Loucy (cell line): ENCODE measurements at regions not wholly inside any gene's neighbourhood (a gene's known extent, or its start where the extent isn't known, plus 50 kb on each side); places are given as distances from the start of the nearest gene placed in this dataset.

Experiments used
- H2AFZ ChIP-seq: fragments of 200-600 bp; sonication (generic); 2 replicates; pipeline ENCODE4 v1.6.0; 2016; ENCODE audit warnings: antibody characterized with exemption, mild to moderate bottlenecking, low read length, moderate library complexity
- H3F3A ChIP-seq: fragments of 200-600 bp; 2 replicates; pipeline ENCODE4 v1.6.0; 2016; ENCODE audit warnings: antibody characterized with exemption, low read depth, mild to moderate bottlenecking
- H3K27me3 ChIP-seq: fragments of 200-600 bp; sonication (generic); 2 replicates; pipeline ENCODE4 v1.6.1; 2014; ENCODE audit warnings: low read length, mild to moderate bottlenecking; ENCODE audit not compliant: insufficient read depth, poor library complexity, severe bottlenecking
- H3K36me3 ChIP-seq: fragments of 200-600 bp; sonication (generic); 2 replicates; pipeline ENCODE4 v1.6.1; 2016; ENCODE audit warnings: low read length; ENCODE audit not compliant: insufficient read depth
- H3K4me1 ChIP-seq: fragments of 200-600 bp; sonication (generic); 2 replicates; pipeline ENCODE4 v1.5.1; 2014; ENCODE audit warnings: low read length, mild to moderate bottlenecking; ENCODE audit not compliant: insufficient read depth, poor library complexity, severe bottlenecking
- H3K4me2 ChIP-seq: fragments of 200-600 bp; sonication (generic); 2 replicates; pipeline ENCODE4 v1.6.0; 2014; ENCODE audit warnings: antibody characterized with exemption, low read length, low read depth, mild to moderate bottlenecking; ENCODE audit not compliant: poor library complexity, severe bottlenecking
- H3K4me3 ChIP-seq: fragments of 200-600 bp; sonication (generic); 2 replicates; pipeline ENCODE4 v1.5.1; 2014; ENCODE audit warnings: low read length, mild to moderate bottlenecking, mixed read lengths; ENCODE audit not compliant: poor library complexity, severe bottlenecking
- H3K79me2 ChIP-seq: fragments of 200-600 bp; sonication (generic); 2 replicates; pipeline ENCODE4 v1.6.1; 2014; ENCODE audit warnings: low read length; ENCODE audit not compliant: insufficient read depth
- H3K9ac ChIP-seq: fragments of 200-600 bp; sonication (generic); 2 replicates; pipeline ENCODE4 v1.6.0; 2014; ENCODE audit warnings: mild to moderate bottlenecking, low read depth, low read length, moderate library complexity; ENCODE audit not compliant: poor library complexity, severe bottlenecking
- H3K9me2 ChIP-seq: fragments of 200-600 bp; sonication (generic); replicated peaks from 2 replicates; pipeline ENCODE4 v1.6.1; 2016; ENCODE audit warnings: low read depth, low read length, mixed read lengths
- H3K9me3 ChIP-seq: fragments of 200-600 bp; sonication (generic); 2 replicates; pipeline ENCODE4 v1.6.1; 2014; ENCODE audit warnings: mild to moderate bottlenecking, antibody characterized with exemption, low read length, low read depth; ENCODE audit not compliant: insufficient read depth
- H4K20me1 ChIP-seq: fragments of 200-600 bp; sonication (generic); 2 replicates; pipeline ENCODE4 v1.6.0; 2014; ENCODE audit warnings: antibody characterized with exemption, low read length, mild to moderate bottlenecking; ENCODE audit not compliant: insufficient read depth, poor library complexity, severe bottlenecking
- CTCF ChIP-seq: fragments of 200-600 bp; sonication (generic); conservative IDR thresholded peaks from 2 replicates; pipeline ENCODE4 v1.5.1; 2014; ENCODE audit warnings: mild to moderate bottlenecking, antibody characterized with exemption, low read length
- EZH2phosphoT487 ChIP-seq: fragments of 200-600 bp; IDR thresholded peaks from 2 replicates; pipeline ENCODE4 v1.6.1; 2018; ENCODE audit warnings: antibody characterized with exemption, mild to moderate bottlenecking, moderate library complexity, borderline replicate concordance

- H2AFZ ChIP-seq = no peak overlapping the region
- H3K9me3 ChIP-seq = no peaks in the 10 kb centered on the region
- TF ChIP-seq EZH2phosphoT487 = no peak
- no peak overlapping the region for H3K4me3 ChIP-seq
- H3K36me3 ChIP-seq = no peaks in the 10 kb centered on the region
- no peaks in the 10 kb centered on the region for H4K20me1 ChIP-seq
- no peaks in the 10 kb centered on the region for H3F3A ChIP-seq
- no peaks in the 10 kb centered on the region for H3K79me2 ChIP-seq
- H3K4me2 ChIP-seq = no peak overlapping the region
- no peaks in the 10 kb centered on the region for H3K27me3 ChIP-seq
- H3K9me2 ChIP-seq = no peaks in the 10 kb centered on the region
- H3K9ac ChIP-seq = no peak overlapping the region
- peaks cover 4% of the 10 kb centered on the region for H3K4me1 ChIP-seq
Measured at GRCh38 chr5:53815471-53815870, 255.0 kb downstream of the NDUFS4 start.

GRCh38 chr5:53817183-53817582 lies 256.7 kb downstream of the NDUFS4 start:
- Histone ChIP-seq H3K4me3 (no peak overlapping the region), H3F3A (no peaks in the 10 kb centered on the region), H3K9ac (no peak overlapping the region), H3K9me3 (no peaks in the 10 kb centered on the region), H3K36me3 (no peaks in the 10 kb centered on the region), H3K9me2 (no peaks in the 10 kb centered on the region), H2AFZ (no peak overlapping the region), H3K79me2 (no peaks in the 10 kb centered on the region), H4K20me1 (no peaks in the 10 kb centered on the region), H3K4me2 (no peak overlapping the region), H3K27me3 (no peaks in the 10 kb centered on the region), H3K4me1 (peaks cover 4% of the 10 kb centered on the region)
- no peak for TF ChIP-seq CTCF
- TF ChIP-seq EZH2phosphoT487 = no peak

- no peak overlapping the region for H2AFZ ChIP-seq
- H3K4me3 ChIP-seq = no peak overlapping the region
- H3F3A ChIP-seq = no peaks in the 10 kb centered on the region
- H3K36me3 ChIP-seq = no peaks in the 10 kb centered on the region
- no peak overlapping the region for H3K4me2 ChIP-seq
- H3K9me2 ChIP-seq = no peaks in the 10 kb centered on the region
- no peak overlapping the region for H3K9ac ChIP-seq
- H3K79me2 ChIP-seq = no peaks in the 10 kb centered on the region
- H3K27me3 ChIP-seq = no peaks in the 10 kb centered on the region
- TF ChIP-seq EZH2phosphoT487 (no peak), CTCF (no peak)
- no peaks in the 10 kb centered on the region for H3K9me3 ChIP-seq
- no peaks in the 10 kb centered on the region for H4K20me1 ChIP-seq
- H3K4me1 ChIP-seq = peaks cover 4% of the 10 kb centered on the region
Measured at GRCh38 chr5:53819482-53819881, 259.0 kb downstream of the NDUFS4 start.

DNA sequence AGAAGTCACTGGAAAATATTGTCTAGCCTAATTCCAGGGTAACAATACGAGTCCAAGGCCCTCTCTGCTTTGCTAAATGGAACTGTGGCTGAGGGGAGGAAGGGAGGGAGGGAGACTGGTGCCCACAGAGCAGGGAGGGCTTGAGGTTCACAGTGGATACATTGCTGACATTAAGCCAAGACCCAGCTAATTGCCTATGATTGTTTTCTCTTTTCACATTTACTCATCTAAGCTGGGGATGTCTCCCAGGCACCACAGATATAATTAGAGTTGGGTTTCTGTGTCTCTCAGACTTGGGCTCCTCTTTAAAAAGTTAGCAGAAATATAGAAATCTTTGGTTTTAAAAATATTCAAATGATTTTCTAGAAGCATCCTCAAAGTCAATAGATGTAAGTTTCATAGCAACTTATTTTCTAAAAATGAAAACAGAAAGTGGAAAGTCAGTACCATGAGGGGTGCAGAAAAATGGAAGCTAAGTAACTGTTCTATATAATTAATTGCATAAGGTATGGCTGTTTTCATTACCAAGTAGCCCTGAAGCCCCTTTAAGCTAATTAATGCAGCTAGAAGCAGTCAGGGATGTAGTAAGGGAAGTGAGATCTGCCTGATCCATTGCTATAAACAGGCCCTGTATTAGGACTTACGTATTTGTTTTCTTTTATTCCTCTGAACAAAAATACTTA lies 259.8 kb downstream of the NDUFS4 start:
- TF ChIP-seq EZH2phosphoT487 (no peak), CTCF (no peak)
- Histone ChIP-seq H3K4me2 (no peak overlapping the region), H3F3A (no peaks in the 10 kb centered on the region), H3K9me3 (no peaks in the 10 kb centered on the region), H4K20me1 (no peaks in the 10 kb centered on the region), H3K79me2 (no peaks in the 10 kb centered on the region), H2AFZ (no peak overlapping the region), H3K4me1 (no peaks in the 10 kb centered on the region), H3K36me3 (no peaks in the 10 kb centered on the region), H3K27me3 (no peaks in the 10 kb centered on the region), H3K4me3 (no peak overlapping the region), H3K9ac (no peak overlapping the region), H3K9me2 (no peaks in the 10 kb centered on the region)
